ENCODE measurements at regions not wholly inside any gene's neighbourhood (a gene's known extent, or its start where the extent isn't known, plus 50 kb on each side); places are given as distances from the start of the nearest gene placed in this dataset.

- CTCF ChIA-PET = no interaction called here
- POLR2A ChIA-PET (ENCODE audit: unreplicated experiment) = no interaction called here
- Histone ChIP-seq H3K4me2 (ENCODE audit: low read length) (no peak overlapping the region), H4K20me1 (ENCODE audit: low read length) (no peaks in the 10 kb centered on the region), H3K79me2 (ENCODE audit: low read length) (no peaks in the 10 kb centered on the region), H3K9me2 (replicated peaks; ENCODE audit: low read length) (no peaks in the 10 kb centered on the region), H2AFZ (ENCODE audit: low read length) (no peak overlapping the region), H3F3A (ENCODE audit: low read length, unreplicated experiment) (no peaks in the 10 kb centered on the region), H3K4me3 (ENCODE audit: low read length) (no peak overlapping the region), H3K9ac (ENCODE audit: low read length) (no peak overlapping the region), H3K4me1 (ENCODE audit: insufficient read depth, low read length) (no peaks in the 10 kb centered on the region), H3K27me3 (ENCODE audit: low read length) (no peaks in the 10 kb centered on the region), H3K9me3 (ENCODE audit: low read length) (no peaks in the 10 kb centered on the region), H3K27ac (ENCODE audit: low read length) (no peak overlapping the region), H3K36me3 (ENCODE audit: low read depth, low read length) (no peaks in the 10 kb centered on the region)
- BruUV-seq (replicated peaks) = no TSS peak
- ATAC-seq (no peak), DNase-seq (no peak)
- intact Hi-C loops (cut with micrococcal nuclease) = no loop called here
- TF ChIP-seq EZH2phosphoT487 (IDR thresholded peaks at IDR 0.05; ENCODE audit: borderline replicate concordance, low read length) (no peak), CTCF (conservative IDR thresholded peaks at IDR 0.05; ENCODE audit: low read depth, low read length) (no peak), EZH2 (IDR thresholded peaks at IDR 0.05; ENCODE audit: low read length, unreplicated experiment) (no peak)
Measured at GRCh38 chr16:13633391-13633861, 286.5 kb upstream of the ERCC4 start.

GRCh38 chr16:13634253-13634652 lies 285.7 kb upstream of the ERCC4 start:
- POLR2A ChIA-PET (ENCODE audit: unreplicated experiment) = no interaction called here
- TF ChIP-seq EZH2 (IDR thresholded peaks at IDR 0.05; ENCODE audit: low read length, unreplicated experiment) (no peak), CTCF (conservative IDR thresholded peaks at IDR 0.05; ENCODE audit: low read depth, low read length) (no peak)
- no peaks in the 10 kb centered on the region for H4K20me1 ChIP-seq (ENCODE audit: low read length)
- no peak overlapping the region for H3K4me3 ChIP-seq (ENCODE audit: low read length)
- H3K27me3 ChIP-seq (ENCODE audit: low read length) = no peaks in the 10 kb centered on the region
- no peak for ATAC-seq
- H3K36me3 ChIP-seq (ENCODE audit: low read depth, low read length) = no peaks in the 10 kb centered on the region
- no peaks in the 10 kb centered on the region for H3F3A ChIP-seq (ENCODE audit: low read length, unreplicated experiment)
- H3K79me2 ChIP-seq (ENCODE audit: low read length) = no peaks in the 10 kb centered on the region
- no peak overlapping the region for H2AFZ ChIP-seq (ENCODE audit: low read length)
- CTCF ChIA-PET = no interaction called here
- no peaks in the 10 kb centered on the region for H3K9me2 ChIP-seq (replicated peaks; ENCODE audit: low read length)
- no peaks in the 10 kb centered on the region for H3K4me1 ChIP-seq (ENCODE audit: insufficient read depth, low read length)
- BruUV-seq (replicated peaks) = no TSS peak
- H3K9ac ChIP-seq (ENCODE audit: low read length) = no peak overlapping the region
- intact Hi-C loops (cut with micrococcal nuclease) = no loop called here
- no peak overlapping the region for H3K27ac ChIP-seq (ENCODE audit: low read length)
- H3K4me2 ChIP-seq (ENCODE audit: low read length) = no peak overlapping the region
- no peak for DNase-seq
- H3K9me3 ChIP-seq (ENCODE audit: low read length) = no peaks in the 10 kb centered on the region

GRCh38 chr16:13634959-13635358 lies 285.0 kb upstream of the ERCC4 start:
- intact Hi-C loops (cut with micrococcal nuclease) = no loop called here
- no peaks in the 10 kb centered on the region for H3K9me3 ChIP-seq (ENCODE audit: low read length)
- H4K20me1 ChIP-seq (ENCODE audit: low read length) = no peaks in the 10 kb centered on the region
- no peak for DNase-seq
- H3K79me2 ChIP-seq (ENCODE audit: low read length) = no peaks in the 10 kb centered on the region
- CTCF ChIA-PET = no interaction called here
- no peaks in the 10 kb centered on the region for H3K27me3 ChIP-seq (ENCODE audit: low read length)
- TF ChIP-seq EZH2phosphoT487 (IDR thresholded peaks at IDR 0.05; ENCODE audit: borderline replicate concordance, low read length) (no peak), CTCF (conservative IDR thresholded peaks at IDR 0.05; ENCODE audit: low read depth, low read length) (no peak), EZH2 (IDR thresholded peaks at IDR 0.05; ENCODE audit: low read length, unreplicated experiment) (no peak)
- no peaks in the 10 kb centered on the region for H3K9me2 ChIP-seq (replicated peaks; ENCODE audit: low read length)
- ATAC-seq = no peak
- H2AFZ ChIP-seq (ENCODE audit: low read length) = no peak overlapping the region
- POLR2A ChIA-PET (ENCODE audit: unreplicated experiment) = no interaction called here
- no peaks in the 10 kb centered on the region for H3K36me3 ChIP-seq (ENCODE audit: low read depth, low read length)
- BruUV-seq (replicated peaks) = no TSS peak
- no peak overlapping the region for H3K9ac ChIP-seq (ENCODE audit: low read length)
- no peaks in the 10 kb centered on the region for H3K4me1 ChIP-seq (ENCODE audit: insufficient read depth, low read length)
- no peak overlapping the region for H3K27ac ChIP-seq (ENCODE audit: low read length)
- no peaks in the 10 kb centered on the region for H3F3A ChIP-seq (ENCODE audit: low read length, unreplicated experiment)
- H3K4me2 ChIP-seq (ENCODE audit: low read length) = no peak overlapping the region
- H3K4me3 ChIP-seq (ENCODE audit: low read length) = no peak overlapping the region

All from PC-3 (cell line).